K562 (cell line): ENCODE measurements at regions not wholly inside any gene's neighbourhood (a gene's known extent, or its start where the extent isn't known, plus 50 kb on each side); places are given as distances from the start of the nearest gene placed in this dataset.

Experiments
- CHD7 ChIP-seq: fragments of 200-600 bp; sonication (generic); IDR thresholded peaks from one replicate; pipeline ENCODE4 v1.6.1; 2012; ENCODE audit warnings: mild to moderate bottlenecking, low read depth, low read length, inconsistent platforms
- ESRRA ChIP-seq: fragments of 450-650 bp; IDR thresholded peaks from 2 replicates; pipeline ENCODE4 v1.6.1; 2014; ENCODE audit warnings: low read depth, mild to moderate bottlenecking, moderate library complexity, borderline replicate concordance
- HINFP ChIP-seq: fragments of 450-650 bp; conservative IDR thresholded peaks from 2 replicates; pipeline ENCODE4 v1.6.1; 2016; ENCODE audit warnings: missing genetic modification characterization, low read depth, mild to moderate bottlenecking, control low read depth, missing compliant biosample characterization
- KLF16 ChIP-seq: IDR thresholded peaks from 2 replicates; pipeline ENCODE4 v1.6.1; 2016; ENCODE audit warnings: antibody characterized with exemption
- SRSF9 ChIP-seq: fragments of 200-400 bp; formaldehyde crosslinking; IDR thresholded peaks from 2 replicates; pipeline ENCODE4 v1.6.1; 2017; ENCODE audit warnings: low read depth, low read length, borderline replicate concordance
- ZNF354B ChIP-seq: fragments of 250-450 bp; sonication (Bioruptor Pico); IDR thresholded peaks from 2 replicates; pipeline ENCODE4 v1.4.0; 2020

DNA sequence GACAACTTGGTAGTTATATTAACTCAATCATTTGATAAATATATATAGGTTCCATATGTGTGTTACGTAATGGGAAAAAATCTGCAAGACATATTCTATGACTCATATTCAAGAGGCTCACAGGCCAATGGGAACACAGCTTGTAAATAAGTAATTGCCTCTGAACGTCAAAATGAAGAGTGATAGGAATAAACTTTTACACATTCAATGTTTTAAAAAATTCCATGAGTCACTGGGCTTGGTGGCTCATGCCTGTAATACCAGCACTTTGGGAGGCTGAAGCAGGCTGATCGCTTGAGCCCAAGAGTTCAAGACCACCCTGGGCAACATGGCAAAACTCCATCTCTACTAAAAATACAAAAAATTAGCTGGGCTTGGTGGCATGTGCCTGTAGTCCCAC, 209.4 kb upstream of the MCHR2 start (continued):
- TF ChIP-seq CHD7 (no peak), ESRRA (no peak), ZNF354B (no peak), HINFP (tag) (no peak), KLF16 (no peak), SRSF9 (no peak)
